ENCODE measurements at regions not wholly inside any gene's neighbourhood (a gene's known extent, or its start where the extent isn't known, plus 50 kb on each side); places are given as distances from the start of the nearest gene placed in this dataset.
"Not testable (repeated sequence)": the region's sequence is repeated elsewhere in the genome, so short reads cannot be mapped to it uniquely, and the experiment has no call there.

- not testable (repeated sequence) for DNase-seq (ENCODE audit: low spot score)
These were observed 63.8 kb downstream of the CLEC18A start for GRCh38 chr16:70014915-70015314.

- DNase-seq (ENCODE audit: low spot score): not testable (repeated sequence)
These were observed 65.6 kb downstream of the CLEC18A start for GRCh38 chr16:70016751-70017150.

DNA sequence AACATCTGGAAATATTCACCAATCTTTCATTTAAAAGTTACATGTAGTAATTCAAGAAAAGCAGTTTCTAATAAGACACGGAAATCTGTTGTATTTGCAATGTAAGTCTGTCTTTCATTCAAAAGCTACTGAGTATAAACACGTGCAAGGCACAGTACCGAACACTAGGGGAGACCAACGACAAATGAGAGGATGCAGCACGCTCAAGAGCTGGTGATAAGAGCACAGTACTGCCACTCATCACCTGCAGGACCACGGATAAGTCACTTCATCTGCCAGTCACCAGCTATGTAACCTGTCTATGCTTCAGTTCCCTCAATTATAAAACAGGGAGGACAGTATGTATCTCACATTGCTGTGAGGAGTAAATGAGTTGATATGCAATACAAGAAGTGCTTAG, 67.1 kb downstream of the CLEC18A start:
- DNase-seq (ENCODE audit: low spot score): peak; percentile 48

DNA sequence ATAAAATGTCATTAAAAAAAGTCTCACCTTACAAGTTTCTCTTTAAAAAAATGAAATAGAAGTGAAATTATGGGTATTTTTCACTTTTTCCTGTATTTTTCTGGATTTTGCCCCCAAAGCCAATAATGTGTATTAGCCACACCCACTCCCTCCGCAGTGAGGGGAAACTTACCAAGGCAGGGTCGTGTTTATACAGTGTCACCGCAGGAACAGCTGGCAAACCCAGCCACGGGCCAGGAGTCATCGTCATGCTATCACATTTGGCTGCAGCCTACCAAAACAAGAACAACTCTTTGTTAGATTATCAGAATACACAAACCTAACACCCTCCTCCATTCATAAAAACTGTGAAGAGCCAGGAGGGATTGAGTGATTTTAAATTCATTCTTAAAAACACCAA, 72.1 kb downstream of the CLEC18A start:
- DNase-seq (ENCODE audit: low spot score): peak; percentile 5

DNA sequence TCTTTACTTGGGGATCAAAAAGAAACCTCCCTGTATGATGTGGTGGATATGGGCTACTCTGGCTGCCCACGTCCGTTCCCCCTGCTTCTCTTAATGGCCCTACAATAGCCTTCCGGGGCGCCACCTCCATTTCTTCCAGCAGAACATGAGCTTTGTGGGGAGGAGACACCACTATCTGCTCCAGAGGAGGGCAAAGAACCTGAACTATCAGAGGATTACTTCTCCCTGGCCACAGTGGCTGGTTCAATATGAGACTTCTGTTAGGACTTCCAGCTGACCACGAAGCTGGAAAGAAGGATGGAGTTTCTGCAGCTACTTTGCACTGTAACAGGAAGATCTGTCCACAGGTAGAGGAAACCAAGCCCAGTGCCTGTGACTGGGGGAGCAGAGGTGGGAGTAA, 72.8 kb downstream of the CLEC18A start:
- DNase-seq (ENCODE audit: low spot score): peak; percentile 60

- DNase-seq (ENCODE audit: low spot score): not testable (repeated sequence)
These were observed 75.2 kb downstream of the CLEC18A start for GRCh38 chr16:70026165-70026854.

DNA sequence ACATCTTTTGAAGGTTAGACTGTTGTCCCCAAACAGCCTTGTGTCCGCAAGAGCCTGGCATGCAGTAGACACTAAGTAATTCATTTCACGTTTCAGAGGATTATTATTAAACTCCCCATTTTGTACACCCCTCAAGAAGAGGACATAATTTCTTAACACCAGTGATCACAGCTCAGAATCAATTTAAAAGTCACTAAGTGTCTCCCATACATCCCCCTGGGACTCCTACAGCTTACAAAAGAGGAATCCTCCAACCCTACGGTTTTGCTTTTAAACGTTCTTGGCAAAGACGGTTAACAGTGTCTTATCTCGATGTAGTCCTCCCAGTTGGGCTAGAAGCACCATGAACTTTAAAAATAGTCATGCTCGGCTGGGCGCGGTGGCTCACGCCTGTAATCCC, 81.2 kb upstream of the PDPR start:
- DNase-seq (ENCODE audit: low spot score): not testable (repeated sequence)

DNA sequence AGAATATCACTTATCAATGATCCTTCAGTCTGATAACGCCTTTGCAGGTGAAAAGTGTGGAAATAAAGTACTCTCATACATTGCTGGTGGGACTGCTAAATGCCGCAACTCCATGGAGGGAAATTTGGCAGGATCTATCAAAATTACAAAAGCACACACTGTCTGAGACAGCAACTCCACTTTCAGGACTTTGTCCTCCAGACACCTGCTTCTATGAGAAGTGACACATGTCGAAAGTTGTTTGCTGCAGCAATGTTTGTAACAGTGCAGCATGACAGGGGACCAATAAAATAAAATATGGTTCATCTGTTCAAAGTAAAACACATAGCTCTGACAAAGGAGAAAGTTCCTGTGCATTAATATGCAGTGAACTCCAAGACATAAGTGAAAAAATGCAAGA, 76.2 kb upstream of the PDPR start:
- DNase-seq (ENCODE audit: low spot score): not testable (repeated sequence)

- not testable (repeated sequence) for DNase-seq (ENCODE audit: low spot score)
These were observed 73.6 kb upstream of the PDPR start for GRCh38 chr16:70040554-70040953.

DNA sequence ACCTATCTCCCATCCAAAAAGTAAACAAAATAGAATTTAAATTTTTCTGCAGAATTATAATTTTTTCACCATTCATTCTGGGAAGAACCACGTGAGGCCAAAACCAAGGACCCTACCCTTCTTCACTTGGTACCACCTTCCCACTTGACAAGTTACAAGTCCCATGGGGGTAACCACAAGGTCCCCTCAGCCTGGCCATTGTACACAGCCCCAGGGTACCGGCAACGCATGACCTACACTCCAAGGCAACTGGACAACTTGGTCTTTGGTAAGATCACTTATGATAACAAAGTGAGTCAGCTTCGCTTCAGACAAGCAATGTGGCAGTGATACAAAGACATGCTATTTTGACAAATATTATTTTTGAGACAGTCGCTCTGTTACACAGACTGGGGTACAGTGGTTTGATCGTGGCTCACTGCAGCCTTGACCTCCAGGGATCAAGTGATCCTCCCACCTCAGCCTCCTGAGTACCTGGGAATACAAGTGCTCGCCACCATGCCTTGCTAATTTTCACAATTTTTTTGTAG, 70.5 kb upstream of the PDPR start:
- not testable (repeated sequence) for DNase-seq (ENCODE audit: low spot score)

DNA sequence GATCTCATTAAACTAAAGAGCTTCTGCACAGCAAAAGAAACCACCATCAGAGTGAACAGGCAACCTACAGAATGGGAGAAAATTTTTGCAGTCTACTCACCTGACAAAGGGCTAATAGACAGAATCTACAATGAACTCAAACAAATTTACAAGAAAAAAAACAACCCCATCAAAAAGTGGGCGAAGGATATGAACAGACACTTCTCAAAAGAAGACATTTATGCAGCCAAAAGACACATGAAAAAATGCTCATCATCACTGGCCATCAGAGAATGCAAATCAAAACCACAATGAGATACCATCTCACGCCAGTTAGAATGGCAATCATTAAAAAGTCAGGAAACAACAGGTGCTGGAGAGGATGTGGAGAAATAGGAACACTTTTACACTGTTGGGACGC, 67.6 kb upstream of the PDPR start:
- DNase-seq (ENCODE audit: low spot score): not testable (repeated sequence)

- not testable (repeated sequence) for DNase-seq (ENCODE audit: low spot score)
These were observed 66.0 kb upstream of the PDPR start for GRCh38 chr16:70048083-70048482.

DNA sequence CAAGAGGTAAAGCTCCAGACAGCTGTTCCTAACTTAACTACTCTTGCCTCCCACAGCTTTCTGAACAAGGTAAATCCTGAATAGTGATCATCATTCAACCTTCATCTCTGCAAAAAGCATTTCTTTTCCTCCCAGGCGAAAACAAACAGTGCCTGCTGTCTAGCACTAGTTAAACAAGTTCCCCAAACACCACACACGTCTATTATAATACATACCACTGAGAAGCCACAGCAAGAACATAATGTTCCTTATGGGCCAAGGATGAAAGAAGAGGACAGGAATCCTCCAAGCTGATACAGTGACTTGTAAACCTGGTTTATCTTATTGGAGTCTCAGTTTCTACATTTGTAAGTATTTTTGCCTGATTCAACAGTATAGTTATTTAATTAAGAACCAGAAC, 56.1 kb upstream of the PDPR start:
- DNase-seq (ENCODE audit: low spot score): not testable (repeated sequence)

- DNase-seq (ENCODE audit: low spot score): not testable (repeated sequence)
These were observed 54.7 kb upstream of the PDPR start for GRCh38 chr16:70059429-70059828.

GRCh38 chr16:70060521-70061027, 53.6 kb upstream of the PDPR start:
- DNase-seq (ENCODE audit: low spot score): not testable (repeated sequence)

DNA sequence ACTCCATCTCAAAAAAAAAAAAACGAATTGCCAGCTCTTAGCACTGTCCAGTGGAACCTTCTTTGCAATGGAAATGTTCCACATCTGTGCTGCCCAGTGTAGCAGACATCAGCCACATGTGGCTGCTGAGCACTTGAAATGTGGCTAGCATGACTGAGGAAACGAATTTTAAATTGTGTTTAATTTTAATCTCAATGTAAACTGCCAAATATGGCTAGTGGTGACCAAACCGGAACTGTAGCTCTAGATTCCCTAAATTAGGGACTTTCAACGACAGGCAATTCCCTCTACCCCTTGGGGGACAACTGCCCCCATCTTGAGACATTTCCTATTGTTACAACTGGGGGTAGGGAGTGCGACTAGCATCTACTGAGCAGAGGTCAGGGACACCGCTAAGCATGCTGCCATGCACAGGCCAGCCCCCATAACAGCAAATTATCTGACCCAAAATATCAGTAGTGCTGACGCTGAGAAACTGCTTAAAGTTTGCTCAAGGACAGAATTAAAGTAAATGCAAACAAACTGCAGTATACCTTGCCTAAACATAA, 52.4 kb upstream of the PDPR start:
- not testable (repeated sequence) for DNase-seq (ENCODE audit: low spot score)

DNA sequence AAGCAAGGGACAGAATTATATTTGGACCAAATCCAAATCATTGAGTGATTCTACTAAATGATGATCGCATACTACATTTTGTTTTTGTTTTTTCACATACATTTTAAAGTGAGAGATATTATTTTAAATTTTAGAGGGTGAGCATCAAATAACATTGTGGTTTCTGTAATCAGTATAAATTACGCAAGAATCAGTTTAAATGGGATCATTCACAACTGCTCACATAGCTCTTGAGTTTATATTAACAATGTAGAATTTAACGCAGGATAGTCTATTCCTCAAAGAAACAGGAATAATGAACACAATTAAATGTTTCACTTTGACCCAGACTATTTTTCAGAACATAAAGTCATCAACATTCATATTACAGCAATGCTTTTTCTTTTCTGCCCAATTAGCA, 51.2 kb upstream of the PDPR start:
- DNase-seq (ENCODE audit: low spot score): not testable (repeated sequence)
